K562 (cell line): ENCODE measurements at regions not wholly inside any gene's neighbourhood (a gene's known extent, or its start where the extent isn't known, plus 50 kb on each side); places are given as distances from the start of the nearest gene placed in this dataset.
A peak's percentile ranks its signal among the peaks of the same experiment; 100 is the strongest.

Experiments used
- ATAC-seq: fragments of 200-7000 bp; cut with Tn5 transposase; 3 replicates; pipeline ENCODE4 v1.9.1; 2020; ENCODE audit warnings: moderate library complexity
- BruUV-seq: library from RNA; stranded (reverse); fragments of 400-500 nt; replicated peaks from 2 replicates; lab custom pipeline; 2021; lab: Mats Ljungman, UMichigan
- CTCF ChIA-PET: fragments of 300-600 bp; formaldehyde crosslinking; extraction: SDS; loops from one replicate; lab custom pipeline; 2021; ENCODE audit warnings: low intra/inter-chr PET ratio; lab: Yijun Ruan, JAX
- POLR2A ChIA-PET: fragments of 300-600, 350-650 bp; sonication (Branson Sonifier 250); formaldehyde crosslinking; extraction: SDS; loops from one replicate; lab custom pipeline; 2021; ENCODE audit warnings: antibody characterized with exemption, inconsistent platforms; lab: Yijun Ruan, JAX
- DNase-seq, 4 experiments: peaks; one replicate each; pipeline versions ENCODE4 v3.0.0 to v3.0.0-alpha.2; 2011 to 2018; ENCODE audit warnings: low spot score in 3 of 4, mixed read lengths in 3 of 4; ENCODE audit errors: extremely low read depth in 1 of 4
- FAIRE-seq: peaks from 2 replicates; lab custom pipeline; 2011; peaks lifted over from hg19 to GRCh38; lab: Jason Lieb, UNC
- H2AFZ ChIP-seq: 2 replicates; pipeline ENCODE4 v1.6.0; 2011; ENCODE audit warnings: low read depth, low read length, control low read depth, inconsistent platforms
- H3K27ac ChIP-seq: fragments of 200-600 bp; 3 replicates; pipeline ENCODE4 v1.8.0; 2011; ENCODE audit warnings: low read depth, mild to moderate bottlenecking, control low read depth, inconsistent platforms, low read length, moderate library complexity, mixed read lengths; ENCODE audit errors: extremely low read depth
- H3K27me3 ChIP-seq, 2 experiments: fragments of 300-600 bp in 1 of 2; 2 replicates in 1 of 2; 3 replicates in 1 of 2; pipeline versions ENCODE4 v1.6.0 to v1.8.0; 2011; ENCODE audit warnings: inconsistent platforms in 2 of 2, low read length in 2 of 2, mild to moderate bottlenecking in 1 of 2, mixed read lengths in 1 of 2, moderate library complexity in 1 of 2; ENCODE audit not compliant: control insufficient read depth in 2 of 2, insufficient read depth in 2 of 2
- H3K36me3 ChIP-seq: fragments of 300-600 bp; 3 replicates; pipeline ENCODE4 v1.8.0; 2011; ENCODE audit warnings: mild to moderate bottlenecking, low read length, inconsistent platforms; ENCODE audit not compliant: control insufficient read depth, insufficient read depth
- H3K4me1 ChIP-seq, 2 experiments: fragments of 200-600 bp in 1 of 2; replicated peaks in 1 of 2; 2 replicates in 1 of 2; 3 replicates in 1 of 2; pipeline versions ENCODE4 v1.5.1 to v1.8.0; 2011; ENCODE audit warnings: inconsistent platforms in 2 of 2, low read length in 2 of 2, mild to moderate bottlenecking in 1 of 2, mixed read lengths in 1 of 2, moderate library complexity in 1 of 2; ENCODE audit not compliant: control insufficient read depth in 2 of 2, insufficient read depth in 2 of 2
- H3K4me2 ChIP-seq: 2 replicates; pipeline ENCODE4 v1.6.1; 2011; ENCODE audit warnings: low read length, control low read depth, inconsistent platforms, mixed read lengths; ENCODE audit not compliant: insufficient read depth
- H3K4me3 ChIP-seq: fragments of 200-600 bp; sonication (generic), shearing (Covaris generic); 2 replicates; pipeline ENCODE4 v1.5.1; 2016; ENCODE audit warnings: control low read depth, inconsistent platforms
- H3K79me2 ChIP-seq: fragments of 200-600 bp; 3 replicates; pipeline ENCODE4 v1.8.0; 2011; ENCODE audit warnings: low read length, inconsistent platforms; ENCODE audit not compliant: control insufficient read depth, insufficient read depth
- H3K9ac ChIP-seq, 2 experiments: 2 replicates each; pipeline versions ENCODE4 v1.6.0 to v1.6.1; 2011; ENCODE audit warnings: low read depth in 2 of 2, low read length in 2 of 2, control low read depth in 1 of 2, inconsistent platforms in 1 of 2, mild to moderate bottlenecking in 1 of 2, mixed read lengths in 1 of 2; ENCODE audit not compliant: insufficient read depth in 1 of 2
- H3K9me1 ChIP-seq: one replicate; pipeline ENCODE4 v1.6.0; 2011; ENCODE audit warnings: inconsistent platforms, mild to moderate bottlenecking, low read length, moderate library complexity; ENCODE audit not compliant: control insufficient read depth, insufficient read depth
- H3K9me3 ChIP-seq: replicated peaks from 2 replicates; pipeline ENCODE4 v1.5.1; 2011; ENCODE audit warnings: low read depth, low read length, inconsistent platforms; ENCODE audit not compliant: control insufficient read depth, insufficient read depth
- H4K20me1 ChIP-seq: replicated peaks from 2 replicates; pipeline ENCODE4 v1.6.1; 2011; ENCODE audit warnings: low read length, inconsistent platforms, mixed read lengths; ENCODE audit not compliant: control insufficient read depth, insufficient read depth
- ATF1 ChIP-seq, 2 experiments: fragments of 450-650 bp in 1 of 2; IDR thresholded peaks; 2 replicates each; pipeline ENCODE4 v1.6.1; 2016; ENCODE audit warnings: missing compliant biosample characterization in 1 of 2, missing genetic modification characterization in 1 of 2
- FOXJ2 ChIP-seq: fragments of 200-800 bp; sonication (Bioruptor generic); IDR thresholded peaks from 2 replicates; pipeline ENCODE4 v1.6.1; 2016; ENCODE audit warnings: missing genetic modification characterization, missing compliant biosample characterization
- HDAC8 ChIP-seq: fragments of 450-650 bp; IDR thresholded peaks from 2 replicates; pipeline ENCODE4 v1.6.1; 2016; ENCODE audit warnings: mild to moderate bottlenecking, missing genetic modification characterization, moderate library complexity, missing compliant biosample characterization
- HDGF ChIP-seq: fragments of 450-650 bp; IDR thresholded peaks from 2 replicates; pipeline ENCODE4 v1.6.1; 2016
- PHTF2 ChIP-seq: fragments of 250-450 bp; sonication (Bioruptor Pico); IDR thresholded peaks from 2 replicates; pipeline ENCODE4 v1.5.0; 2021; ENCODE audit warnings: mild to moderate bottlenecking
- PRPF4 ChIP-seq: fragments of 200-400 bp; formaldehyde crosslinking; IDR thresholded peaks from one replicate; pipeline ENCODE4 v1.6.1; 2017; ENCODE audit warnings: low read length, low read depth, mild to moderate bottlenecking; ENCODE audit not compliant: insufficient read depth, poor library complexity, severe bottlenecking
- ZBTB17 ChIP-seq: fragments of 450-650 bp; formaldehyde crosslinking; IDR thresholded peaks from 2 replicates; pipeline ENCODE4 v1.4.0; 2020; ENCODE audit warnings: mild to moderate bottlenecking
- WGBS: fragments of 100-300 bp; shearing (Covaris generic); methylation state at CpG from one replicate; pipeline ENCODE4 v1.1.6; 2016; ENCODE audit warnings: low coverage, mixed read lengths; ENCODE audit not compliant: insufficient coverage; ENCODE audit errors: missing lambda C conversion rate; 5-methylcytosine and 5-hydroxymethylcytosine counted together
- in situ Hi-C: fragments of 300-500 bp; cut with MboI; formaldehyde crosslinking; loops from 4 replicates; pipeline ENCODE4 v1.15.0; 2018; ENCODE audit warnings: inconsistent platforms, mixed read lengths
- intact Hi-C: fragments of 100-400 bp; cut with micrococcal nuclease; formaldehyde crosslinking; loops from 2 replicates; pipeline ENCODE4 v1.14.2; 2022
- TF ChIP-seq, protein P1 (sequence below): fragments of 250-450 bp; sonication (Bioruptor Pico); IDR thresholded peaks from 2 replicates; pipeline ENCODE4 v1.8.0; 2022; ENCODE audit warnings: inconsistent platforms, mild to moderate bottlenecking, moderate library complexity, borderline replicate concordance
- TF ChIP-seq, protein P2 (sequence below): fragments of 450-650 bp; formaldehyde crosslinking; IDR thresholded peaks from 2 replicates; pipeline ENCODE4 v1.4.0; 2020; ENCODE audit warnings: mild to moderate bottlenecking, mixed read lengths
- TF ChIP-seq, protein P3 (sequence below), 2 experiments: fragments of 450-650 bp; formaldehyde crosslinking in 1 of 2; IDR thresholded peaks; 2 replicates each; pipeline versions ENCODE4 v1.4.0 to v1.6.1; 2014 to 2020; ENCODE audit warnings: mild to moderate bottlenecking in 2 of 2, borderline replicate concordance in 1 of 2, low read depth in 1 of 2

DNA sequence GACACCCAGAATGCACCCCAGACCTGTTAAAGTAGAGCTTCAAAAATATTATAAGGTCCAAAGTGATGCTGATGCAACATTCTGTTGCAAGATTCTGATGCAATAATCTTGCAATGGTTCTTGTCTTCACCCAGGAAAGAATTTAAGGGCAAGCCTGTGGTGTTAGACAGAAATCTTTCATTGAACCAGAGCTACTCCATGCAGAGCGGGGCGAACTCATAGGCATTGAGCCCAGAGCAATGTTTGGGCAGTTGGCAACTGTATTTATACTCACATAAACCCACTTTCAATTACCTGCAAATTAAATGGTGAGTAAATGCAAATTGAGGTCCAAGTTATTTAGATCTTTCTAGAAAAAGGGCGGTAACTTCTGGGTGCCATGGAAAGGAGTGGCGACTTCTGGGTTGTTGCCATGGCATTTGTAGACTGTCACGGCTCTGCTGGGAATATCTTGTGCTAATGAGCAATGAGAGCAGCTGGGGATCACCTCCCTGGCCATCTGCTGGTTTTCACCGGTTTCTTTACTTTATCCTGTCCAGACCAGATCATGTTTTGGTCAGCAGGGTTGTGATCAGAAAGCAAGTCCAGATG, 163.4 kb downstream of the ICE1 start:
- POLR2A ChIA-PET, result interaction anchor here (1.1 to 2.4 kb wide), 2 partner anchors 13 to 96 kb away, joined by 6 read pairs; no protein-coding TSS in a partner anchor
- no peak overlapping the region for H3K4me2 ChIP-seq
- in situ Hi-C loops (no loop called here), intact Hi-C loops (no loop called here)
- no peak for DNase-seq
- FAIRE-seq, result no peak
- WGBS, result 6% methylated on average over 6 of the region's 6 CpGs
- no peaks in the 10 kb centered on the region for H3K9me3 ChIP-seq
- H3K4me1 ChIP-seq, result no peaks in the 10 kb centered on the region; a peak in 2 of 5 replicates
- H3K79me2 ChIP-seq, result no peaks in the 10 kb centered on the region
- ATAC-seq, result peak; percentile 41
- H3K9ac ChIP-seq, result no peak overlapping the region
- no peaks in the 10 kb centered on the region for H3K36me3 ChIP-seq
- H2AFZ ChIP-seq, result no peak overlapping the region
- no TSS peak for BruUV-seq
- H3K27me3 ChIP-seq, result peaks cover 0 to 29% of the 10 kb centered on the region in 2 experiments; a peak in 2 of 5 replicates
- CTCF ChIA-PET, result interaction anchor here (0.6 kb wide), 1 partner anchor 160 kb away, joined by 3 read pairs; no protein-coding TSS in a partner anchor
- H3K9me1 ChIP-seq, result no peaks in the 10 kb centered on the region
- no peak overlapping the region for H3K4me3 ChIP-seq
- H4K20me1 ChIP-seq, result no peaks in the 10 kb centered on the region
- H3K27ac ChIP-seq, result no peak overlapping the region
- TF ChIP-seq, protein P1, sequence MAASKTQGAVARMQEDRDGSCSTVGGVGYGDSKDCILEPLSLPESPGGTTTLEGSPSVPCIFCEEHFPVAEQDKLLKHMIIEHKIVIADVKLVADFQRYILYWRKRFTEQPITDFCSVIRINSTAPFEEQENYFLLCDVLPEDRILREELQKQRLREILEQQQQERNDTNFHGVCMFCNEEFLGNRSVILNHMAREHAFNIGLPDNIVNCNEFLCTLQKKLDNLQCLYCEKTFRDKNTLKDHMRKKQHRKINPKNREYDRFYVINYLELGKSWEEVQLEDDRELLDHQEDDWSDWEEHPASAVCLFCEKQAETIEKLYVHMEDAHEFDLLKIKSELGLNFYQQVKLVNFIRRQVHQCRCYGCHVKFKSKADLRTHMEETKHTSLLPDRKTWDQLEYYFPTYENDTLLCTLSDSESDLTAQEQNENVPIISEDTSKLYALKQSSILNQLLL, result no peak
- no peak for TF ChIP-seq HDGF
- TF ChIP-seq, protein P2, sequence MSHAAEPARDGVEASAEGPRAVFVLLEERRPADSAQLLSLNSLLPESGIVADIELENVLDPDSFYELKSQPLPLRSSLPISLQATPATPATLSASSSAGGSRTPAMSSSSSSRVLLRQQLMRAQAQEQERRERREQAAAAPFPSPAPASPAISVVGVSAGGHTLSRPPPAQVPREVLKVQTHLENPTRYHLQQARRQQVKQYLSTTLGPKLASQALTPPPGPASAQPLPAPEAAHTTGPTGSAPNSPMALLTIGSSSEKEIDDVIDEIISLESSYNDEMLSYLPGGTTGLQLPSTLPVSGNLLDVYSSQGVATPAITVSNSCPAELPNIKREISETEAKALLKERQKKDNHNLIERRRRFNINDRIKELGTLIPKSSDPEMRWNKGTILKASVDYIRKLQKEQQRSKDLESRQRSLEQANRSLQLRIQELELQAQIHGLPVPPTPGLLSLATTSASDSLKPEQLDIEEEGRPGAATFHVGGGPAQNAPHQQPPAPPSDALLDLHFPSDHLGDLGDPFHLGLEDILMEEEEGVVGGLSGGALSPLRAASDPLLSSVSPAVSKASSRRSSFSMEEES (CRISPR knock-in tag), result peak; percentile 87
- peak; percentile 99 for TF ChIP-seq PHTF2
- peak; percentile 98 for TF ChIP-seq ZBTB17 (CRISPR knock-in tag)
- TF ChIP-seq, protein P3, sequence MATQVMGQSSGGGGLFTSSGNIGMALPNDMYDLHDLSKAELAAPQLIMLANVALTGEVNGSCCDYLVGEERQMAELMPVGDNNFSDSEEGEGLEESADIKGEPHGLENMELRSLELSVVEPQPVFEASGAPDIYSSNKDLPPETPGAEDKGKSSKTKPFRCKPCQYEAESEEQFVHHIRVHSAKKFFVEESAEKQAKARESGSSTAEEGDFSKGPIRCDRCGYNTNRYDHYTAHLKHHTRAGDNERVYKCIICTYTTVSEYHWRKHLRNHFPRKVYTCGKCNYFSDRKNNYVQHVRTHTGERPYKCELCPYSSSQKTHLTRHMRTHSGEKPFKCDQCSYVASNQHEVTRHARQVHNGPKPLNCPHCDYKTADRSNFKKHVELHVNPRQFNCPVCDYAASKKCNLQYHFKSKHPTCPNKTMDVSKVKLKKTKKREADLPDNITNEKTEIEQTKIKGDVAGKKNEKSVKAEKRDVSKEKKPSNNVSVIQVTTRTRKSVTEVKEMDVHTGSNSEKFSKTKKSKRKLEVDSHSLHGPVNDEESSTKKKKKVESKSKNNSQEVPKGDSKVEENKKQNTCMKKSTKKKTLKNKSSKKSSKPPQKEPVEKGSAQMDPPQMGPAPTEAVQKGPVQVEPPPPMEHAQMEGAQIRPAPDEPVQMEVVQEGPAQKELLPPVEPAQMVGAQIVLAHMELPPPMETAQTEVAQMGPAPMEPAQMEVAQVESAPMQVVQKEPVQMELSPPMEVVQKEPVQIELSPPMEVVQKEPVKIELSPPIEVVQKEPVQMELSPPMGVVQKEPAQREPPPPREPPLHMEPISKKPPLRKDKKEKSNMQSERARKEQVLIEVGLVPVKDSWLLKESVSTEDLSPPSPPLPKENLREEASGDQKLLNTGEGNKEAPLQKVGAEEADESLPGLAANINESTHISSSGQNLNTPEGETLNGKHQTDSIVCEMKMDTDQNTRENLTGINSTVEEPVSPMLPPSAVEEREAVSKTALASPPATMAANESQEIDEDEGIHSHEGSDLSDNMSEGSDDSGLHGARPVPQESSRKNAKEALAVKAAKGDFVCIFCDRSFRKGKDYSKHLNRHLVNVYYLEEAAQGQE (IDR thresholded peaks at IDR 0.05; ENCODE audit: borderline replicate concordance), result no peak
- TF ChIP-seq, protein P3 (CRISPR knock-in tag; IDR thresholded peaks at IDR 0.05; ENCODE audit: low read depth), result peak; percentile 96
- peak; percentile 100 for TF ChIP-seq HDAC8 (tag)
- no peak for TF ChIP-seq ATF1 (CRISPR knock-in tag; IDR thresholded peaks at IDR 0.05)
- TF ChIP-seq ATF1 (tag; IDR thresholded peaks at IDR 0.05), result peak; percentile 79
- no peak for TF ChIP-seq PRPF4
- peak; percentile 87 for TF ChIP-seq FOXJ2
